Bronchial epithelial cell (primary cell): ENCODE measurements at regions not wholly inside any gene's neighbourhood (a gene's known extent, or its start where the extent isn't known, plus 50 kb on each side); places are given as distances from the start of the nearest gene placed in this dataset.

Experiments
- DNase-seq: peaks from one replicate; pipeline ENCODE4 v3.0.0-alpha.2; 2010; ENCODE audit warnings: low read depth
- FAIRE-seq: peaks from 2 replicates; lab custom pipeline; 2011; peaks lifted over from hg19 to GRCh38; lab: Jason Lieb, UNC
- H3K27me3 ChIP-seq: 2 replicates; pipeline ENCODE4 v1.5.1; 2011; ENCODE audit warnings: low read length; ENCODE audit not compliant: control insufficient read depth, insufficient read depth
- H3K36me3 ChIP-seq: 2 replicates; pipeline ENCODE4 v1.5.1; 2011; ENCODE audit warnings: low read length; ENCODE audit not compliant: control insufficient read depth, insufficient read depth
- H3K4me3 ChIP-seq: 2 replicates; pipeline ENCODE4 v1.5.1; 2011; ENCODE audit warnings: mild to moderate bottlenecking, low read depth, low read length, control low read depth
- CTCF ChIP-seq: IDR thresholded peaks from 2 replicates; pipeline ENCODE4 v1.5.1; 2011; ENCODE audit warnings: mild to moderate bottlenecking, moderate library complexity, low read length, control low read depth, inconsistent platforms; ENCODE audit not compliant: insufficient read depth, severe bottlenecking

GRCh38 chr11:10401256-10401655, 53.8 kb upstream of the AMPD3 start:
- no peak for FAIRE-seq
- no peaks in the 10 kb centered on the region for H3K36me3 ChIP-seq
- H3K27me3 ChIP-seq = no peaks in the 10 kb centered on the region
- no peak for TF ChIP-seq CTCF
- no peak for DNase-seq
- H3K4me3 ChIP-seq = no peak overlapping the region

GRCh38 chr11:10401696-10402392, 53.2 kb upstream of the AMPD3 start:
- H3K27me3 ChIP-seq = no peaks in the 10 kb centered on the region
- no peak for TF ChIP-seq CTCF
- H3K36me3 ChIP-seq = no peaks in the 10 kb centered on the region
- FAIRE-seq (no peak), DNase-seq (no peak)
- no peak overlapping the region for H3K4me3 ChIP-seq
